ENCODE measurements at regions not wholly inside any gene's neighbourhood (a gene's known extent, or its start where the extent isn't known, plus 50 kb on each side); places are given as distances from the start of the nearest gene placed in this dataset.

- DNase-seq: no peak
Measured at GRCh38 chr14:34138175-34138574, 187.3 kb upstream of the EGLN3 start.

GRCh38 chr14:34137001-34137745, 186.3 kb upstream of the EGLN3 start:
- DNase-seq: peak in 1 of 56 donors; percentile 16

- DNase-seq: no peak
Measured at GRCh38 chr14:34135492-34135891, 184.6 kb upstream of the EGLN3 start.

DNA sequence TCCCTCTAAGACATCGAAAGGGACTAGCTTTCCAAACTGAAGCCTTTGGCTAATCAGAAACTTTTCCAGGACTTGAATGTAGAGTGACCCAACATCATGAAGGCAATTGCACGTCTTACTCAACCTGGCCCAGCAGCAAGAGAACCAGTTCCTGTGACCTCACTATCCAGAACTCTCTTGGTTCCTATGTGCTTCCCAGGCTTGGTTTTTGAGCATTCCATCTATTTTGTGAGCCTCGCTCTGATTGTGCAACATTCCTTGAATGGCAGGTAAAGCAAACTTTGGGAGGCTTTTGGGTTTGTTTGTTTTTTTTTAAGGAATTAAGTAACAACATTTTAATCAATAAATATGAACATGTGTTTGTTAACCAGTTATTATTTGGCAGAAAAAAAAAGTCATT, 183.6 kb upstream of the EGLN3 start:
- DNase-seq: no peak

DNA sequence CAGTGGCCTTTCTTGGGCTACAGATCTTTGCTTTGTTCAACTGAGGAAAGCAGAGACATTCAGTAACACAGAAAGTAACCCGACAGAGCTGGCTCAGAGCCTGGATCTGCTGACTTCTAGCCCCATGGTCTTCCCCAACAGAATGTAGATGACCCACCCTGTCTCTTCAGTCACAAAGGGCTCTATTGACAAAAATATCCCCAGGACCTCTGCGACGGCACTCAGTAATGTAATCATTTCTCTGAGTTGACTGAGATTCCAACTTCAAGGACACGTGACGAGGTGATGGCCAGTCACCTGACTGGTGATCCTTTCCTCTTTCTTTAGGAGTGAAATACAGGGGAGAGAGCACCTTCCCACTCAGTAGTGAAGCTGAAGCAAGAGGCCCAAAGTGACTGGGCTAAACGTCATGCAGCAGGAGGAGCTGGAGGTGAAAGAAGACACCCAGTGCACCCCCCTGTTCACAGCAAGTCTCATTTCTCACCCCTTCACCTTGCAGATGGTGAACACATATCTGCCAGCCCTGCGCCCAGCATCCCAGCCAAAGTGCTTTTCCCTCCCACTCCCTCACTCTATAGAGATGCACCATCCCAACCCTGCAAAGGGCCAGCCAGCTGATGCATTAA, 179.2 kb upstream of the EGLN3 start:
- DNase-seq: peak in 1 of 56 donors; percentile 40

DNA sequence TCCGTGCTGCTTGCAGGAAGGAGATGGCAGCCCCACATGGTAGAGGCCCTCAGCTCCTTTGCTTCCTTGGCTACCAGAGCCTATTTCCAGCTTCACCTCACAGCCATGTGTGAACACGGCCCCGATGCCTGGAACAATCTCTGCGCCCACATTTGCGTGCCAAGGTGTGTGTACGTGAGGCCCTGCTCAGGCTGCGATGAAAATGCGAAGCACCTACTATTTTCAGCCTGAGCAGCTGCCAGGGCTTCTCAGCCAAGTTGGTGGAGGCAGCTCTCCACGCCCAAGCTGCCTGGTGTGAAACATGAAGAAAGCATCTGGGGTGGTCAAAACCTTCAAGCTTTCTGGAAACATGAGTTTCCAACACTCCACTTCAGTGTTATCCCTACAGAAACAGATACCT, 177.8 kb upstream of the EGLN3 start:
- peak in 11 of 56 donors; percentile 6 to 36 (median 17) for DNase-seq

- DNase-seq: no peak
Measured at GRCh38 chr14:34126586-34126985, 175.7 kb upstream of the EGLN3 start.

GRCh38 chr14:34124585-34124984, 173.7 kb upstream of the EGLN3 start:
- DNase-seq: no peak

GRCh38 chr14:34122650-34123049, 171.8 kb upstream of the EGLN3 start:
- no peak for DNase-seq

- DNase-seq: no peak
Measured at GRCh38 chr14:34122081-34122480, 171.2 kb upstream of the EGLN3 start.

- peak in 1 of 56 donors; percentile 15 for DNase-seq
Measured at GRCh38 chr14:34120185-34120977, 169.5 kb upstream of the EGLN3 start.

GRCh38 chr14:34119107-34119858, 168.4 kb upstream of the EGLN3 start:
- no peak for DNase-seq

DNA sequence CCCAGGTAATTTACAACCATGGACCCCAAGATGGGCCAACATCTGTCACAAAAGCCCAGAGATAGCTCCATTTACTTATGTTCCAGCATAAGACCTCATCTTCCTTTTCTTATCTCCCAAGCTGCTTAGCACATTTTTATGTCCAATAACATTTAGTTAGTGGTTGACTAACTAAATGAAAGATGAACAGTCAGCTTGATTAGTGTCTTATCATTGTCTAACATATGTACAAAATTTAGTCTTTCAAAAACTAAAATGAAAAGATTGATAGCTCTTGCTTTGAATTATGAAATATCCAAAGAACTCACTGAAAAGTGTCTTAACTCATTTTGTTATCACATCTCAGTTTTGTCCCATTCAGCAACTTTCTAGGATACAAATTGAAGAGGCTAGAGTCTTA, 163.1 kb upstream of the EGLN3 start:
- DNase-seq: no peak

- no peak for DNase-seq
Measured at GRCh38 chr14:34113005-34113511, 162.2 kb upstream of the EGLN3 start.

- peak in 1 of 56 donors; percentile 22 for DNase-seq
Measured at GRCh38 chr14:34111953-34112352, 161.1 kb upstream of the EGLN3 start.

GRCh38 chr14:34111505-34111904, 160.6 kb upstream of the EGLN3 start:
- no peak for DNase-seq

- no peak for DNase-seq
Measured at GRCh38 chr14:34110531-34110930, 159.7 kb upstream of the EGLN3 start.

- DNase-seq: no peak
Measured at GRCh38 chr14:34107441-34107840, 156.6 kb upstream of the EGLN3 start.

DNA sequence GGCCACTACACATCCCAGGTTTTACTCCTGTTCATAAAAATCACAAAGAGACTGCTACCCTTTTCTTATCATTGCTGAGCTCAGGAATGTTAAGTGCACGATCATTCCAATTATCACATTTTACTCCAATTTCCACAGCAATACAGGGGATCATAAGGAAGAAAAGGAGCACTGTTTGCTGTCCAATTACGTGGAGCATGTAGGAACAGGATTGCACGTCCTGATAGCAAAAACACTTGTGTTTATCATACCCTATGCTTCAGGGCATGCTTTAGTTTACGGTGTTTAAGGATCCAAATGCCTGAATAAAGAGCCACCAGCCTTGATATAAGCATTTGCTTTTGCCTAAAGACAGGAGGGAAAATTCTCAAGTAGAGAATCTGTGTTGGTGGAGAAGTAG, 155.4 kb upstream of the EGLN3 start:
- DNase-seq: no peak

- no peak for DNase-seq
Measured at GRCh38 chr14:34104489-34105397, 153.9 kb upstream of the EGLN3 start.
